D341Med (cell line): ENCODE measurements at regions not wholly inside any gene's neighbourhood (a gene's known extent, or its start where the extent isn't known, plus 50 kb on each side); places are given as distances from the start of the nearest gene placed in this dataset.

Experiments
- DNase-seq: peaks from one replicate; pipeline ENCODE4 v3.0.0; 2012; ENCODE audit warnings: low spot score

DNA sequence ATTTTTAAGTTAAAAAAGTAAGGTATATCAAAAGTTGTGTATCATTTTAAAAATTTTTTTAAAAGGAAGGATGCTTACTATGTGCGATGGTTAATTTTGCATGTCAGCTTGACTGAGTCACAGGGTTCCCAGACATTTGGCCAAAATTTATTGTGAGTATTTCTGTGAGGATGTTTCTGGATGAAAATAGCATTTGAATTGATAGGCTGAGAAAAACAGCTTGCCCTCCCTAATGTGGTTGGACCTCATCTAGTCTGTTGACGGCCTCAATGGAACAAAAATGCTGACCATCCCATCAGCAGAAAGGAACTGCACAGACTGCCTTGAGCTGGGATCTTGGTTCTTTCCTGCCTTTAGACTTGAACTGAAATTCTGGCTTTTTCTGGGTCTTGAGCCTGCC, 724.5 kb downstream of the NCAM2 start:
- no peak for DNase-seq

DNA sequence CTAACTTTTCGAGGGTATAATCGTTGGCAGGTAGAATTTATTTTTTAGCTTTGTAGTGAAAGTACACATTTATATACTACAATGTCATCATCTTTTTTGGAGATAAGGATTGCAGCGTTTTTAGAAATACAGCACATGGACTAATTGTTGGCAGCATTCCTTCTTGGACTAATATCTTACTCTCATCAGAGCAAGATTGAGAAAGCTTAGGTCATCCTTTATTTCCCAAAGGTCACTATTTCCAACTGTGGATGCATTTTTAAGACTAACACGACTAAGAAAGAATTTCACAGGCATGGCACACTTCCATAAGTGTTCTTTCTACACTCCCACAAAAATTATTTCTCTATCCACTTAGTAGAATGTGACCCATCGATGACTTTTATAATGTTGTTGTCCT, 732.3 kb downstream of the NCAM2 start:
- DNase-seq, result no peak

DNA sequence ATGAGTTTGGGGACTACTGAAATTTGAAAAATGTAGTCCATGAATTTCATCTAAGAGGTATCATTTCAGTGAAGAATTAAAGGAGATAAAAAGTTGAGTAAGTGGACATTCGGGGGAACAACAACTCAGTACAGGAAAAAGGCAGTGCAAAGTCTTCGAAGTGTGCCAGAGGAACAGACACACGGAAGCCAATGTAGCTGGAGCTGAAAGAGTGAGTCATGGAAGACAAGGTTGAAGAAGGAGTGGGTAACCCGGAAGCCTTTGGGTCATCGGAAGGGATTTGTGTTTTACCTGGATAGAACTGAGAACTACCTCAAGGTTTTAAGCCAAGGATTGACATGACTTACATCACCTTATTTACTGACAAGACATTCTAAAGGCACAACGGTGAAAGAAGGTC, 733.4 kb downstream of the NCAM2 start:
- DNase-seq, result no peak

DNA sequence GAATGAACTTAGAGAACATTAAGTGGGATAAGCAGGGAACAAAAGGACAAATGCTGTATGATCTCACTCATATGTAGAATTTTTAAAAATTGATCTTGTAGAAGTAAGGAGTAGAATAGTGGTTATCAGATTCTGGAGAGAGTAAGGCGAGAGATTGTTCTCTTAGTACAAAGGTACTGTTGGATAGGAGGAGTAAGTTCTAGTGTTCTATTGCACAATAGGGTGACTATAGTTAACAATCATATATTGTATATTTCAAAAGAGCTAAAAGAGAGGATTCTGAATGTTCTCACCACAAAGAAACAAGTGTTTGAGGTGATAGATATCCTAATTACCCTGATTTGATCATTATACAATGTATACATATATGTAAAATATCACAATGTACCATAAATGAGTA, 735.9 kb downstream of the NCAM2 start:
- no peak for DNase-seq

DNA sequence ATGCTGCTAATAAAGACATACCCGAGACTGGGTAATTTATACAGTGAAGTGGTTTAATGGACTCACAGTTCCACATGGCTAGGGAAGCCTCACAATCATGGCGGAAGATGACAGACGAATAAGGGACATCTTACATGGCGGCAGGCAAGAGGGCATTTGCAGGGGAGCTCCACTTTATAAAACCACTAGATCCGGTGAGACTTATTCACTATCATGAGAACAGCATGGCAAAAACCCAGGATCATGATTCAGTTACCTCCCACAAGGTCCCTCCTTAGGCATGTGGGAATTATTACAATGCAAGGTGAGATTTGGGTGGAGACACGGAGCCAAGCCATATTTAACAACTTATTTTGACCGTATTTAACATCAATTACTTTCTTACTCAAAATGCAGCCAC, 739.0 kb downstream of the NCAM2 start:
- no peak for DNase-seq

DNA sequence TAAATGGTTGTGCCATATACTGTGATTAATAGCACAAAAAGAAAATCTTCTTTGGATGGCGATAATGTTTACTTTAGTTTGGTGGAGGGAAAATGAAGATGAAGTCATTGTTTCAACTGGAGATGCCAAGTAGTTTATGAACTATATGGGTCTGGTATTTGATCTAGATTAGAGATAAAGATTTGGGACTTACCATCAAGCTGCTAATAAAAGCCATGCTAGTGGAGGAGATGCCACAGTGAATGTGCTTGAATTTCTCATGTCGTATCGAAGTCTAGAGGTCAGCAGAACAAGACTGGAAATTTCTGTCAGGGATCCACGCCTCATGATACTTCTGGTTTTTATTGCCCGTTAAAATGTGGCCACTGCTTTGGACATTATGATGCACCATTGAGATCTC, 742.0 kb downstream of the NCAM2 start:
- no peak for DNase-seq

DNA sequence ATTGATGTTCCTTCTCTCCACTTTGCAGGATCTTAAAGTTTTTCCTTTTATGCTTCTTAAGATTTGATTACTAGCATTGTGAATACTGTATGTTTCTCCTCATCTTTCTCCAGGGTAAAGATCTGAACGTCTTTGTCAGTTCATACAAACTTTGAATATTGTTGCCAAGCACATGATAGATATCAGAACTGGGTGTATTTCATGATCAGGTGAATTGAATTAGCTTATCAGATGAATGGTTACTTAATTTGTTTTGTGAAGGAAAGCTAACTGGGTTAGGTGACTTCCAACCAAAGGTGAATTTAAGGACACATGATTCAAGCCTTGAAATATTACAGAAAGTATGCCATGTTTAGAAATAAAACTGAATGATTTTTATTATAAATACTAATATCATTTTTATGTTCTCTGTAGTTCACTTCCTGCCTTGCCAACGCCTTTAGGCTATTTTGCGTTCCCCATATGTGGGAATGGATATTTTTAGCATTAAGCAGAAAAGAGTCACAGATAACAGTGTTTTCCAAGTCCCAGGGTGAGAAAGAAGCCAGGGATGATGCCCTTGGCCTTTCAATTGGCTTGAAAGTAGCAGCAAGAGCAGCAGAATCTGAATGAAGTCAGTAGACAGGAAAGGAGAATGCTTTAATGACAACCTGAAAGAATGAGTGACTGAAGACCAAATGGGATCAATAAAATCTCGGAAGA, 752.1 kb downstream of the NCAM2 start:
- no peak for DNase-seq

DNA sequence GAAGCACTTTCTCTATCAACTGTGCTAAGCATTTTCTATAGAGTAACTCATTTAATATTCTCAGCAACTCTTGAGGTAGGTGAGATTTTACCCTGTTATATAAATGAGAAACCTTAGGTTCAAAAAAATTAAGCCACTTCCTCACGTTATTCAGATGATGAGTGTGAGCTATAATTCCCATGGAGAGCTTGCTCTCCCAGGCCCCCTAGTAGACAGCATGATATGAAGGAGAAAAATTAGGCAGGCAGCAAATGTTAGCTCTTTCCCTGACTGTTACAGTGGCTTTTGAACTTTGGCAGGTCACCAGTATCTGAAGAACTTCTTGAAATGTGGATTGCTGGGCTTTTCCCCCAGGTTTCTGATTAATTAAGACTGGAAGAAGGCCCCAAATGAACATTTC, 753.1 kb downstream of the NCAM2 start:
- DNase-seq, result no peak

DNA sequence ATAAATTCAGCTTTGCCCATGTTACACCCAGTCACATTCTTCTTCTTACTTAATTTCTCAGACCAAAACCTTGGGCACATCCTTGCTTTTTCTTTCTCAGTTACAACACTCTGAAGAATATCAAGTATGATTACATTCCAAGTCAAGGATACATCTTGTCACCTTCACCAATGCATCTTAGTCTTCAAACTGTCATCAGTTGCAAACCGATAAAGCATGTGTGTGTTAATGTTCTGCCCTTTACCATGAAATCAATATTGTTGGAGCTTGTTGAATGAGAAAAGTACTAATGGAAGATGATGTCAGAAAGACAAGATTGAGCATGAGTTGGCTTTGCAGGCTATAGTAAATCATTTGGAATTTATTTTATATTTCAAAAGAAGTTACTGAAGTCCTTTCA, 764.6 kb downstream of the NCAM2 start:
- DNase-seq, result no peak

GRCh38 chr21:21764281-21764680, 766.1 kb downstream of the NCAM2 start:
- DNase-seq, result no peak

GRCh38 chr21:21767276-21767675, 769.1 kb downstream of the NCAM2 start:
- no peak for DNase-seq

DNA sequence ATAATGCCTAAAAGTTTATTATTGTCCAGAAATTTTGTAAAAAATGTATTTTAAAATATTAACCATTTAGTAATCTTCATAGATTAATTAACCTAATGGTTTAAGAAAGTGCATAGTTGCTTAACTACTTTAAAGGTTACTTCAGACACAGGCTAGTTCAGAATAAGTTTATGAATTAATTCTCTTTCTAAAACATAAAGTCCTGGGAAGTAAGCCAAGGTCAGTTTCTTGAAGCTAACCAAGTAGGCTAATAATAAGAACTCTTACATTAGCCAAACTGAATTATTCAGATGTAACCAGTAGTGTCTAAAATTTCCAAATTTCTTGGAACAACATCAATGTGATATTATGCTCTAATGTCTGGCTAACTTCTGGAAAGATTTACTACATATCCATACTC, 790.4 kb downstream of the NCAM2 start:
- no peak for DNase-seq

DNA sequence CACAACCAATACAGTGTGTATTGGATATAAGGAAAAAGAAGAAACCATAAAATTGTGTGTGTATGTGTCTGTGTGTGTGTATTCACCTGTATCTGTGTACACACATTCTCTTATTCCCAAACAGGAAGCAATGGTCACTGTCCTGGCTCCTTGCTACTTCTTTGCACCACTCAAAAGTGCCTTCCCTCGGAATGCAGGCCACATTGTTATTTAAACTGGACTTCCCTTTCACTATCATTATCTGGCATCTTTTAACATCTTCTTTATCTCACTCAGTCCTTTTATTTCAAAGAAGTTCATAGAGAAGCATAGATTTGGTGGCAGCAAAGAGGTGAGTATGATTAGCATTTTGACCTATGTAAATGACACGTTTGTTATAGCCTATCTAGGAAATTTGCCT, 803.7 kb downstream of the NCAM2 start:
- no peak for DNase-seq

- DNase-seq, result no peak
Measured at GRCh38 chr21:21806711-21807597, 808.7 kb downstream of the NCAM2 start.

DNA sequence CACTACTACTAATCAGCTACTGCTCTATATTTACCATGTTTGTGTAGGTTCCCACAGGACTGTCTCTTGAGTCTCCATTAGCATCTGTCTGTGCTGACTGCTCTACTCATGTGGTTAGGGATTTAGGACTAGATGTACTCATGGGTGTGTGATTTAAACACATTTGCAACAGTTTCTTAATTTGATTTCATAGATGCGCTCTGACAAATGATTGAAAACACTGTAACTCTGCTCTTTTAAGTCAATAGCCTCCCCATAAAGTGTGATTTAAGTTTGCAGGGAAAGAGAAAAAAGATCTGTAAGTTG, 809.3 kb downstream of the NCAM2 start:
- DNase-seq, result no peak

DNA sequence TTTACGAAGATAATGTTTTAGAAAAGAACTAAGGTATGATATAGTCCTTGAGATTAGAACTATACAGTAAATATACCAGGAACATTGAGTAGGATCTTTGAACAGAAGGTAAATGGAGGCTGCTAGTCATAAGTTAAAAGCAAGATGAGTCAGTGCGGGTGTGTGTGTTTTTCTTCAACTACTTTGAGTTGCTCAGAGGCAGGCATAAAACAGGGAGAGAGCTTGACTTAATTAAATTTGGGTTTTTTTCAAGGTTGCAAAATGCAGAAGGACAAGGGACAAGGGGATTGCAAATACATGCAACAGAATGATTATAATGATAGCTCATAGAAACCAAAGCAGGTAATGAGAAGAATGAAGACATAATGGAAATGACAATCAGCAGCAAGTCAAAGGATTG, 815.1 kb downstream of the NCAM2 start:
- DNase-seq, result no peak

DNA sequence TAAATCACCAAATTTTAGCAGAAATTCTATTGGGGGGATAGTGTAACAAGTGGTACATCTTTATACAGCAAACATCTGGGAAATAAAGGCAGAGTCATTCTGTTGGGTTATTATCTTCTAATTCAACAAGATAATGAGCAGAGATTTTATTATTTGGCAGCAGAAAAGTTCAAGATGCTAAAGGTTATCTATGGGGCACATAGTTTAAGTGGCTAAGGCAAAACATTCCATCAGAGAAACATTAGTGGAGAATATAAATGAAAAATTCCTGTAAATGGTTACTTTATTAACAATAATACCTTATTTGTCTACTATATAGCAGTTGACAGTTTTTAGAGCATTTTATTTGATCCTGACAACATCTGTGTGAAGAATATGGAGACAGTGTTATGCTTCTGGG, 815.7 kb downstream of the NCAM2 start:
- DNase-seq, result no peak

GRCh38 chr21:21816778-21817177, 818.6 kb downstream of the NCAM2 start:
- DNase-seq, result no peak

GRCh38 chr21:21818898-21819297, 820.7 kb downstream of the NCAM2 start:
- peak; percentile 55 for DNase-seq

DNA sequence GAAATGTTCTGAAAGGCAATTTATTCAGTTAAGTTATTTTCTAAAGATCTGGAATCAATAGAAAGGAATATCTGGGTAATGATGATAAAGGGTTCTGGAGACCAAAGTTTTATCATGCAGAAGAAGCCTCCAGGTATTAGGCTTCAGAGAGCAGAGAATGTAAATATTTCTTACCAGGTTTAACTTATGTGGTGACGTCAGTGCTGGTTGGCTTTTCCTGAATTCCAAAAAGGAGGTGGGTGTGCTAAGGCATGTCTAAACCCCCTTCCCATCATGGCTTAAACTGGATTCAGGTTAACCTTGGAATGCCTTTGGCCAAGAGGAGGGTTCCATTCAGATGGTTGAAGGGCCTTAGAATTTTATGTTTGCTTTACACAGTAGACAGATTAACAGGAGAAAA, 829.9 kb downstream of the NCAM2 start:
- DNase-seq, result no peak

GRCh38 chr21:21831036-21831435, 832.8 kb downstream of the NCAM2 start:
- no peak for DNase-seq

- no peak for DNase-seq
Measured at GRCh38 chr21:21845901-21846300, 847.7 kb downstream of the NCAM2 start.

DNA sequence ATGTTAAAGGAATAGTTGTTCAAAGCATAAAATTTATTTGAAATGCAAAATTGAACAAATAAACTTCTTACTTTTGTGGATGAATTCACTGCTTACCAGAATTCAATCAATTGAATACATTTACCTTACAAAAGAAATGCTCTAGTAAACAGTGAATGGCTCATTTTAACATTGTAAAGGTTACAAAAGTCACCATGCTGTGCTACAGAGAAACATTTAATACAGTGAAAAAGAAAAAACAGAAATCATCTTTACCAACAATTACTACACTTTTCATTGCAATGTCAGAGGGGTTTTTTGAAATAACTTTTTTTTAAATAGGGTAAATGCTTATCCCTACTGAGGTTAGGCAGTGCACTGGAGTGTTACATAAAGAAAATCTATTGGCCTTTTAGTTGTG, 853.0 kb downstream of the NCAM2 start:
- DNase-seq, result no peak

DNA sequence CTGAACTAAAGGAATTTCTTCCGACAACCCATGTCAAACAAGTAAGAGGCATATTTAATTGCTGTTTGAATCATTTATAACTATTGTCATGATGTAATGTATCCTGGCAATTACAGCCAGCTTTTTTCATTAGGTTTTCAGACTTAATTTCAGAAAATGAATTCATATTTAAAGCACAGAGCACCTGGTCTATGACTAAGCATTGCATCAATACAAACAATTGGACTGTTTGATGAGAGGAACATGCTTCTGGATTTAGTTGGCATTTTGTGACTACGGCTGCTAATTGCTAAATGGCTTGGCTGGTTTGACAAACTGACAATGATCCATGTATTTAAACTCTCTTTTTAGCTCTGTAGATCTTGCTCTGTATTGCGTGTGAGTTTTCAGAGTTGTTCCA, 853.4 kb downstream of the NCAM2 start:
- no peak for DNase-seq
